GM21576 (cell line): ENCODE measurements at regions not wholly inside any gene's neighbourhood (a gene's known extent, or its start where the extent isn't known, plus 50 kb on each side); places are given as distances from the start of the nearest gene placed in this dataset.
A peak's percentile ranks its signal among the peaks of the same experiment; 100 is the strongest.
"Not testable (repeated sequence)": the region's sequence is repeated elsewhere in the genome, so short reads cannot be mapped to it uniquely, and the experiment has no call there.

ENCODE experiments used
- ATAC-seq: cut with Tn5 transposase; IDR thresholded peaks from one replicate; pipeline ENCODE4 v1.9.1; 2021; ENCODE audit warnings: mild to moderate bottlenecking, moderate library complexity; ENCODE audit not compliant: unreplicated experiment

- no peak for ATAC-seq
Observed at GRCh38 chr6:68238097-68238601, 396.9 kb upstream of the ADGRB3 start.

GRCh38 chr6:68237205-68237604 lies 397.9 kb upstream of the ADGRB3 start:
- ATAC-seq = no peak

DNA sequence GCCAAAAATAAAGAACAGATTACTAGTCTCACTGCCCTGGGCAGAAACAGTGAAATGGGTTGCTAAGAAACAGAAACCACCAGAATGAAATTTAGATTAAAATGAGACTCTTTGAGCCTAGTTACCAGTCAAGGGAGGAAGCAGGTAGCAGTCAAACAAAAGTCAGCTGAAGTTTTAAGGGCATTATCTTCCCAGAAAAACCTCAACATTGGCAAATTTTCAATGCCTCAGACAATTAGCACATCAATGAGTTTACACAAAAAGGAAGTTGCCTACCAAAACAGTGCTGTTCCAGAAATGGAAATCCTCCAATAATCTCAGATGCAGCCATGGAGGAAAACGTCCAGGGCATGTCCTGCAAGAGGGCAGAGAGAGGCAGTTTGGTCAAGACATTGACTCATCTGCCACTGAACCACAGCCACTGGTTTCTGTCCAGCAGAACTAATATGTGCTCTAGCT lies 399.7 kb upstream of the ADGRB3 start:
- ATAC-seq = no peak

DNA sequence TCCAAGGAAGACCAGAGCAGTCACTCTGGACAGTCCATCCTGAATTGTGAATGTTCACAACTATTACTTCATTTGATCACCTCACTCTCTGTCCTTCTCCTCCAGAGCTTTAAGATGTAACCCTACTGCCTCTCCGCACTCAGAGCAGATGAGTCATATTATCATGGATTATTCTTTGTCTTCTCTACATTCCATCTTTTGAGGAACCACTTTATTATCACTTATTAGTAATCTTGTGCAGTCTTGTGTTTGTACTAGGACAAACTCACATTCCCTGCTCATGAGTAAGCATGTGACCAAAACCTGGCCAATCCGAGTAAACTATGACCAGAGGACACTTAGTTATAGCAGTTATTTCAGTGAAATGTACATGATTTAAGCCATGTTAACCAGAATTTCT lies 401.5 kb upstream of the ADGRB3 start:
- no peak for ATAC-seq

DNA sequence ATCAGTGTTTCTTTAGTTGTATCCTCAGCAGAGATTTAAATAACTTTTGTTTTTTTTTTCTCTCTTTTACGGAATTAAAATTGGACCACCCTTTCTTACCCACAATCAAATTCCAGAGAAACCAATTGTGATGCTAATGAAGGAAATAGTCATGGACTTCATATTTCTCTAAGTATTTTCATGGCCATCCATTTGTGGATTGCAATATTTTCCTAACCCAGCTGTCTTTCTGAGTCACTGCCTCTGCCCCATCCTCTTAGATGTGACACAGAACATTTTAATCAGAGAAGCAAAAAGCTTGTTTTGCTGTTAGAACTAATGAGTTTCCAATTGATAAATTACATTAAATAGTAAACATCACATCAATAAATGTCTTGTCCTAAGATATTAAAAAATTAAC lies 405.5 kb upstream of the ADGRB3 start:
- ATAC-seq = no peak

GRCh38 chr6:68226460-68226859 lies 408.6 kb upstream of the ADGRB3 start:
- no peak for ATAC-seq

DNA sequence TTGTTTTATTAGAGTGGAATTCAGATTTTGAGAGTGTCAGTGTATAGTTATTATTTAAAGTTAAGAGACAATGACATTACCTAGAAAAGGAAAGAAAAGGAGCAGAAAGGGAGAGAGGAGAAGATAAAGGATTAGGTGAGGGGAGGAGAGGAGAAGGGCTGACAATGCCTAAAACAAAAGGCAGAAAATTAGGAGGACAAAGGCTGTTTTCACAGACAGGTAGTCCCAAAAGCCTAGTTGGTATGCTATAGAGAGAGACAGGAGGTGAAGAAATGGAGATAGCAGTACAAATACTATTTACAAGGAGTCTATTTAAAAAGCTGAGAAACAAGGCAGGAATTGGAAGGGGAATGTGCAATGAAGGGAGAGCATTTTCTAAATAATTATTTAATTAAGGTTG lies 409.4 kb upstream of the ADGRB3 start:
- ATAC-seq = no peak

GRCh38 chr6:68211242-68211795 lies 423.8 kb upstream of the ADGRB3 start:
- no peak for ATAC-seq

DNA sequence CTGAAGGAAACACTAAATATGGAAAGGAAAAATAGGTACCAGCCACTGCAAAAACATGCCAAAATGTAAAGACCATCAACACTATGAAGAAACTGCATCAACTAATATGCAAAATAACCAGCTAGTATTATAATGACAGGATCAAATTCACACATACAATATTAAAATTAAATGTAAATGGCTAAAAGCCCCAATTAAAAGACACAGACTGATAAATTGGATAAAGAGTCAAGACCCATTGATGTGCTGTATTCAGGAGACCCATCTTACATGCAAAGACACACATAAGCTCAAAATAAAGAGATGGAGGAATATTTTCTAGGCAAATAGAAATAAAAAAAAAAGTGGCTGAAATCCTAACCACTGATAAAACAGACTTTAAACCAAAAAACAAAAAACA lies 427.5 kb upstream of the ADGRB3 start:
- not testable (repeated sequence) for ATAC-seq

GRCh38 chr6:68200929-68201328 lies 434.2 kb upstream of the ADGRB3 start:
- ATAC-seq = no peak

DNA sequence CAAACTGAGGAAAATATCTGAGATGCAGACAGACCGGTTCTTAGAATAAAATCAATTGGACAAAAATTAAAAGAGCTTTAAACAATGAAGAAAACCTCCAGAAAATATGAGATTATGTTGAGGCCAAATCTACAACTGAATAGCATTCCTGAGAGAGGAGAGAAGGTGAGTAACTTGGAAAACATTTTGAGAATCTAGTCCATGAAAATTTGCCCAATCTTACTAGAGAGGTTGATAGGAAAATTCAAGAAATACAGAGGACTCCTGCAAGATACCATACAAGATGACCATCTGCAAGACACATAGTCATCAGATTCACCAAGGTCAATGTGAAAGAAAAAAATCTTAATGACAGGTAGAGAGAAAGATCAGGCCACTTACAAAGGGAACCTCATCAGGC lies 437.7 kb upstream of the ADGRB3 start:
- no peak for ATAC-seq

DNA sequence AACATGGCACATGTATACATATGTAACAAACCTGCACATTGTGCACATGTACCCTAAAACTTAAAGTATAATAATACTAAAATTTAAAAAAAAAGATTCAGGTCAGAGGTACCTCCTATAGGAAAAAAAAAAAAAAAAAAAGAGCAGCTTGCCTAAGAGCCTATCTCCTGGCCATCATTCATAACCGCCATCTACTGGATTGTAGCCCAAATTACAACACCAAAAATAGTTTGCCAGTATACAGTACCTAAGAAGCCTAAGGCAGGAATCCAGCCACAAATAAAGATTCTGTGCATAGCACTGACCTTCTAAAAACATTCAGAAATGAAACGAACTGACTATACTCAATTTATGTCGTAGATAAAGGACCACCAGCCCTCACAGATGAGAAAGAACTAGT lies 438.4 kb upstream of the ADGRB3 start:
- ATAC-seq = peak; percentile 71

- not testable (repeated sequence) for ATAC-seq
Observed at GRCh38 chr6:68195753-68196152, 439.3 kb upstream of the ADGRB3 start.

- no peak for ATAC-seq
Observed at GRCh38 chr6:68194846-68195478, 440.1 kb upstream of the ADGRB3 start.

- ATAC-seq = no peak
Observed at GRCh38 chr6:68192988-68193387, 442.1 kb upstream of the ADGRB3 start.

DNA sequence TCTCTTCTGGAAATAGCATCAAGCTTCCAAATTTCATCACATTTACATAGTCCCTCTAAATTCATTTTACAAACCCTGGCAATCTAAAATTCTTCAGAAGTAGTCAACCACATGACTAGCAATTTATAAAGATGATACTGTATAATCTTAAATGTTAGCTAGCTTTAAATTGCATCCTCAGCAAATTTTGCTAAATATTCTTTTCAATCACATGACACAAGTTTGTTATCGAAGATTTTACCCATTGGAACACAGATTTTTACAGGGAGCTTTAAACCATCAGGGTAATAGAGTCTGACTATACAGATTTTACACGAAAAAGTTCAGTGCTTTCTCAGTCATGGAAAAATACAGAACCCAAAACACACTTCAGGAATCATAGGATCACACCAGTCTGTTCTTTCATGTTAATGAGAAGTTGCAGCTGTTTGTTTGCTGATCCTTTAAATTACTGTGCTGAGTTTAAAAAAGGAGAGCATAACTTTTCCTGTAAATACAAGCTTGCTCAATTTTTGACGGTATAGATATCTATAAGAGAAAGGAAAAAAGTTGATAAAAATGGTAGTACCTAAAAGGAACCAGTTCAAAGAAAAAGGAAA lies 445.8 kb upstream of the ADGRB3 start:
- no peak for ATAC-seq

DNA sequence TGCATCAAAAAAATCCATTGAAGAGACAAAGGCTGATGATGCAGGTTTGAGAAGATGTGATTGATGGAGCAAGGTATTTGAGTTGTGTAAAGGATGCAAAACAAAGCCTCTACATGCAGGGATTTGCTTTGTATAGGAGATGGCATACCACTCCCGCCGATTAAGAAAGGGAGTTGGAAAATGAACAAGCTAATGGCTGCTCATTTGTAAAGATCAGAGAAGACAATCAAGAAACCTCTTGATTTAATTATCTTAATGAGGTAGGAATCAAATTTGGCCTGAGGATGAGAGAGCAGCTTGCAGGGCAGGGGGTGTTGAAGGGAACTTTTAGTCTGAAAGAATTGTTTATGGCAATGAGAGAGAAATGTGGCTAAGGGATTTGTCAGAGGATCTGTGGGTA lies 448.2 kb upstream of the ADGRB3 start:
- ATAC-seq = no peak

DNA sequence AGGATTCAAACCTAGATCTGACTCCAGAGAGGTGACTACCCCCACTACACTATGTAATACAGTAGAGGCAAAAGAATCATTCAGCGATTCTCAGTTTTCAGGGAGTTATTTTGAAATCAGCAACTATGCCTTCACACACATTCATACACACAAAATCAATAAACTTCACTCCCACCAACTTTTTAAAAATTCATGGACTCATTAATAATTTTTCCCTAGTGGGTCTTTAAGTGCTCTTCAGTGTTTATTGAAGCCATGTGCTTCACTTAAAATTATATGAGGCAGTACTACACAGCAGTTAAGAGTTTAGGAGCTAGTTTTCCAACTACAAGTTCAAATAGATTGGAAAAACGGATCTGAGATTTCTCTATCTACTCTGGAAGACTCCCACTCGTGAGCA lies 452.7 kb upstream of the ADGRB3 start:
- no peak for ATAC-seq

DNA sequence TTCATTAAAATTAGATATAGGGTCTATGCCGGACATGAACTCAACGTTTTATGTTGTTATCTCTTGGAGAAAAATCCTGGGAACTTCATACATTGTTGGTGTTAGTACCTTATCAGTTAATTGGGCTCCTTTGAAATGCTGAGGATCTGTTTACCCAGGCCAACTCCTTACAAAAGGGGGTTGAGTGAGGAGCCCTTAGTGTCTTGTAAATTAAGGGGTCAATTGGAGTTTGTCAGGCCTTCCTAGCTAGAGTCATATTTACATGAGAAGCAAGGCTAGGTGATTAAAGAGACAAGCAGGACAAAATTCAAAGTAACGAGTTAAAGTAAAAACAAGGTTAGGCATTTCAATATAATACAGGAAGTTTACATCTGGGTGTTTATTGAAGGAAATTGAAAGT lies 454.1 kb upstream of the ADGRB3 start:
- not testable (repeated sequence) for ATAC-seq

GRCh38 chr6:68173616-68174015 lies 461.5 kb upstream of the ADGRB3 start:
- no peak for ATAC-seq

GRCh38 chr6:68169922-68170321 lies 465.2 kb upstream of the ADGRB3 start:
- ATAC-seq = no peak

- no peak for ATAC-seq
Observed at GRCh38 chr6:68167604-68168003, 467.5 kb upstream of the ADGRB3 start.
